Activated CD4-positive, alpha-beta T cell treated with anti-CD3 and anti-CD28 coated beads, Interleukin-2, amount 50 U/mL, for 4 hours (primary cell): ENCODE measurements at regions not wholly inside any gene's neighbourhood (a gene's known extent, or its start where the extent isn't known, plus 50 kb on each side); places are given as distances from the start of the nearest gene placed in this dataset.

ENCODE experiments used
- DNase-seq, 2 experiments: peaks; one replicate each; pipeline ENCODE4 v3.0.0-alpha.2; 2020

DNA sequence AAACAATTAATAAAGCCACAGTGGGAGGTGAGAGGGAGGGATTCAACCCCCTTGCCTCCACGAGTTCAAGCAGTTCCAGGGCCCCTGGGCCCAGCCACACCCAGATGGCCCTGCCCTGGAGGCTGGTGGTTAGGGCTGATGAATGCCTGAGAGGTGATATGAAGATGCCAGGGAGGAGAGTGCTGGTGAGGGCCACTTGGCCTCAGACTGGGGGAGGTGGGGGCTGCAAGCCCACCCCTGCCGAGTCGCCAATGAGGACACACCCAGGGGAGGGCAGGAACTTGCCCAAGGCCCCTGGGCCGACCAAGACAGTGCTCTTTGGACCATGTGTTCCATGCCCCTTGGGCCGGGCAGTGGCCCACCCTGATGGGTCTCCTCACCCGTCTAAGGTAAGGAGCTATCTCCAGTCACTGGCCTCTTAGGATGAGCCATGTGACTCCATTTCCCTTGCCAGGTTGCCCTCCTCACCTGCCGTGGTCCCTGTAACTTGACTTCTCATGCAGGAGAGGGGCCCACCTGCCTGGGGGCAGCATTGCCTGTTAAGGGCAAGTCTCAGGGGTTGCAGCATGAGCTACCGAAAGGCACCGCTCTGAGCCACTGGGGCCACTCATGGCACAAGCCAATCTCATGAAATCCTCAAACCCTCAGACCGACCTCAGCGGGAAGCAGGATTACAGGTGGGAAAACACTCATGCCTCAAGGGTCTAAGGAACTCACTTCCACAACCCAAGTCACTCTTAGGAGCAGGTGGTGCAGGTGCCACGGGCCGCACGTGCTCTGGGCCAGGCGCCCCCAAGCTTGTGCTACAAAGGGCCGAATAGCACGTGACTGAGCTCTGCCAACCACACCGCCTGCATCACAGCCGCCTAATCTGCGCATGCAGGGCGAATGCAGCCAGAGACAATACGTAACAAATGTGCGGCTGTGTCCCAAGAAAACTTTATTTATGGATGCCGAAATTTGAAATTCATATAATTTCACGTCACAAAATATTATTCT is 147.4 kb upstream of the MLN start:
- DNase-seq, result no peak

DNA sequence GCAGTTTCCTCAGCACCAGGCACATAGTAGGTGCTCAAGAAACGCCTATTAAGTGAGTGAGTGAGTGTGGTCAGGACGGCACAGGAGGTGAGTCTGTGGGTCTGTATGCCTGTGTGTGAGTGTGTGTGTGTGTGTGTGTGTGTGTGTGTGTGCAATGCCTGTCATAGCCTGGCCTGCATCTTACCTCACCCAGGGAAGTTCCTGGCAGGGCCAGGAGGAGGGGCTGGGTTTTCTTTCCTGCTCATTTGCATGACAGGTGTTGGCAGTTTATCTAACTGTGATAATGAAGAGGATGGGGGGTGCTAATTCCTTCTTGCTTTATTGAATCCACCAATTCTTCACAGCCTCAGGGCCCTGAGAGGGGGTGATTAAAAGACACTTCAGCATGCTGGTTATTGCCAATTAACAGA is 146.7 kb upstream of the MLN start:
- no peak for DNase-seq

DNA sequence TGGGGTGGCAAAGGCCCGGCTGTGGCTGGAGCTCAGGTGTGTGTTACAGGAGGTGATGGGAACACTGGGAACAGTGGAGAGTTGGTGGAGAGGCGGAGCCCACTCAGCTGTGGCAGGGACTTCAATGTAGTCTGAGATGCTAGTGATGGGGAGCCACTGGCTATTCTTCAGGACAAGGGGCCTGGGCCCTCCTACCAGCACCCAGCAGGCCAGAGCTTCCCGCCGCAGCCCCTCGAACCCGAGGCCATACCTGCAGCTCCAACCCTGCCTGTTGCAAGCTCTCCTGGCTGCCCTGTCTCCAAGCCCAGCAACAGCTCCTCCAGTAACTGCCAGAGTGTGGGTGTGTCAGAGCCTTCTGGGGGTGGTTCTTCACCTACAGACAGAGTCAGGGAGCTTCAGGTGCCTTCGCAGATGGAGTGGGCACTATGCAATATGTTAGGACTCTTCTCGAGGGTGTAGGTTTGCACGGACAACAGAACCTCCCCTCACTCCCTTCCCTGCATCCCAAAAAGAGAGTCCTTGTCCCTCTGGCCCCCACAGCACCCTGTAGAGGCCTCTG is 146.2 kb upstream of the MLN start:
- no peak for DNase-seq

DNA sequence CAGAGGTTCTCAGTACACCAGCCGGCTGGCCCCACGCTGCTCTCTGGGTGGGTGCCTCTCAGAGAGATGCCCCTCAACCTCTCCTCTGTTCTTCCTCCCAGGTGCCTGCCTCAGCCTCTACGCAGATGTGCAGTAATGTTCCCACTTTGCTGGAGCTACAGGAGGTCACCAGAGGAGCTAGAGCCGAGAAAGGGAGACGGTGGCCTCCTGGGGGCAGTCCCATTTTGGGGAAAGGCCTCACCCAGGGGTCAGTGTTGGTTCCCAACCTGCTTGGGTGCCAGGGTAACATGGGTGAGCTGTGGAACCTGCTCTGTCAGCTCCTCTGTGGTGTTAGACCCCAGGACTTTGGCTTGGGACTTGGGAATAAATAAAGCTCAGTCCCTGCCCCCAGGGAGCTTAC is 145.3 kb upstream of the MLN start:
- no peak for DNase-seq

DNA sequence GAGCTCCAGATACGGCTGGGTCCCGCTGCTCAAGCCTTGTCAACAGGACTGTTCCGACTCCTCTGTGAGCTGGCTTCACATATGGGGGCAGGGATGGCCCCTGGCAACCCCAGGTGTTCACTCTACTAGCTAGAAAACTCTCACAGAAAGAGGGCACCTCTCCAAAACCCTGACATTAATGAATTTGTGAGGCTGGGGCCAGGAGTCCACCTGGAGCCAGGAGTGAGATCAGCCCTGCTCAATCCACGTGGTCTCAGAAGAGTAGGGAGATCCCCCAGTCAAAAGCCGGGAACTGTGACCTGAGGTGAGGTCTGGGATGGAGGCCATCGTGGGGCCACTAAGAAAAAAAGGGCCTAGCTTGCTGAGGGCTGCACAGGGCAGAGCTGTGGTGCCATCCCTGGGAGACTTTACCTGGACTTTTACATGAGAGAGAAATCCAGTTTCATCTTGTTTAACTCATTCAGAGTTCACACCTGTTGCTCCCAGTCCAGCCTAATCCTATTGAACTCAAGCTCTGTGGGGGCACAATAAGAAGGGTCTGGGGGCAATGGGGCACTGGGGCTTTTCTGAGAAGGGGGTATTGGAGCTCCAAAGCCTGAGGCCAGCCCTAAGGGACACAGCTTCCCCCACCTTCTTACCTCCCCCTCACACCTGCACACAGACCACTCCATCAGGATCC is 144.3 kb upstream of the MLN start:
- no peak for DNase-seq

DNA sequence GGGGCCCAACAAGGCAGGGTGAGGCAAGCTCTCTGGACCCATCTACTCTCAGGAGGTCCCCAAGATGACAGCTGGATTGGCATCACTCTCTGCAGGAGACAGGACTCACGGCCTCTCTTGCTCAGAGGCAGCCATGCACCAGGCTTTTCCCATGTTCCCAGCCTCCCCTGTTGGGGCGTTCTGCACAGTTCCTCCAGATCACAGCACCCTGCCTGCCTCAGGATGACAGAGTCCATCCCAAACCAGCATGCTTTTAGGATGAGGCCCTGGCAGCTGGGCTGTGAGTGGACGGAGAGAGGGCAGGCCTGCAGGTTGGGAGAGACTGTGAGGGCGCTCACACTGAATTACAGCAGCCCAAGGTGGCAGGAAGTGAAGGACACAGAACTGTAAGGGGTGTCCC is 143.2 kb upstream of the MLN start:
- no peak for DNase-seq

DNA sequence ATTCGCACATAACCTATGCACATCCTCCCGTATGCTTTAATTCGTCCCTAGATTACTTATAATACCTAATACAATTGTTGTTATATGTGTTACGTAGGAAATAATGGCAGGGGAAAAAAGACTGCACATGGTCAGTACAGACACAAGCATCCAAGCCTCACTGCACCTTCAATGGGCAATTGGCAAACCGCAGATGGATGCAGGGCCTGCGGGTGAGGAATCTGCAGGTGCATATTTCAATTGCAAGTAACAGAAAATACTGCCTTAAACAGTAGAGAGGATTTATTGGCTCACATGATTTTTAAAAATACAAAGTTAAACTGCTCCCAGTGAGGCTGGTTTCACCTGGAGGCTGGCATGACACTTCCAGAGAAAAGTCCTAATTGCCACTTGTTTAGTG is 142.1 kb upstream of the MLN start:
- no peak for DNase-seq

DNA sequence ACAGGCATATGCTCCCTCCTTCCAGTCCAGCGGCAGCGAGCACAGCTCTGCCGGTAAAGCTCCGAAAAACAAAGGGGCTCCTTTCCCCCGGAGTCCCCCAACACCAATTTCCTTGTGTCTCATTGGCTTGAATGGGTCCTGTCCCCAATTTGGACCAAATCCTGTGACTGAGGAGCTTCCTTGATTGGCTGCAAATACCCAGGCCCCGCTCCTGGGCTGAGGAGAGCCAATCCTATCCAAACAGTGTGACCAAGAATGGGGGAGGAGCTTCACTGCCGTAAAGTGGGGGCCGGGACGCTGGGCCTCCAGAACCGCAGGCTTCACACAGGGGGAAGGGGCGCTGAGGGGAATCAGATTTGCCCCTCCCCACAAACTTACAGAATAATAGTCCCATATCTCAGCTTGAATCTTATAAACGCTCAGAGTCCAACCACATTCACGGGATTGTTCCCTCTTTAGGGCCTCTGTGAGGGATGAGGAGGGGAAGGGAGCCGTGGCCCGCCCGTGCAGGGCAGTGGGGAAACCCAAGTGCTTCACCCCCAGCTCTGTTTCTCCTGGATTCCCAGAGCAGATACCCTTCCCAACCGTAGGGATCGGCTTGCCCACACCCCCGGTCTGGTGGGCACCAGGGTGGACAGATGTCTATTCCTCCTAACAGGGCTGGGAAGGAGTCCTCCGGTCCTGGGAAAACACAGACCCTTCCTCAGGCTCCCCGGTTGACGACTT is 141.0 kb upstream of the MLN start:
- DNase-seq, result no peak

DNA sequence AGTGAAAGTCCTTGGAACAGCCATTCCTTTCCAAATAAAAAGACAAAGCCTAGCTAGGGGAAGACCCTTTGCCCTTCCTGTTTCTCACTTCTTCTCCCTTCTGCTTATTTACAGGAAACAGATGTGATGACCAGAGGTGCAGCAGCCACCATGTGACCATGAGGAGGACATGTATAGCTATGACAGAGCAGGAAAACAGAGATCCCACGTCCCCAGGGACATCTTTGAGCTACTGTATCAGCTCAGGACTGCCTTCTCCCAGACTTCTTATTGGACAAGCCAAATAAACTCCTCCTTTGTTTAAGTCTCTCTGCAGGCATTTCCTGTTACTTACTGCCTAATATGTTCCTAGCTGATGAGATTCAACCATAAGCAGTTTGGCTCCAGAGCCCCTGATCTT is 133.1 kb upstream of the MLN start:
- DNase-seq, result no peak

DNA sequence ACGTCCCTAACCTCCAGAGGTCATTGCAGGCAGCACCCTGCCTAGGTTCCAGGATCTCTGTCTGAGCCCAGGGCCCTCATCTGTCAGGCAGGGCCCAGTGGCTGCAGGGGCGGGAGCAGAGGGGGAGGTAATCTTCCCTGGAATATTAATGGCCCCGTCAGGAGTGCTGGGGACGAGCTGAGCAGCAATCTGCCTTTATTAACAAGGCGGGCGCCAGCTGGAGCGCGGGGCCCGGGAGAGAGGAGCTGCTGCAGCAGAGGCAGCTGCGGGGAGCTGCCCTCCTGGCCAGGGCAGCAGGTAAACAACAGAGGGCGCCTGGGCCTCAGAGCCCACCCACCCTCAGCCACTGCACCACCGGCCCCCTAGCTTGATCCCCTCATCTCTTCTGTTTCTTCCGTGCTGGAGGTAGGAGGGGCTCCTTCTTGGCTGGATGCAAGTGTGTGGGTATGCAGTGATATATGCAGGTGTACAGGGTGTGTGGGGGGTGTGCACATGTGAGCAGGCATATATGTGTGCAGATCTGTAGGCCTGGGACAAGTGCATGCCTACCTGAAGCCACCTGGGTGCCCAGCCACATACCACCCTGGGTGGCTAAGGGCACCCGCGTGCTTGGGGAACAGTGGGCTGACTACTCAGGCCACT is 131.8 kb upstream of the MLN start:
- no peak for DNase-seq

DNA sequence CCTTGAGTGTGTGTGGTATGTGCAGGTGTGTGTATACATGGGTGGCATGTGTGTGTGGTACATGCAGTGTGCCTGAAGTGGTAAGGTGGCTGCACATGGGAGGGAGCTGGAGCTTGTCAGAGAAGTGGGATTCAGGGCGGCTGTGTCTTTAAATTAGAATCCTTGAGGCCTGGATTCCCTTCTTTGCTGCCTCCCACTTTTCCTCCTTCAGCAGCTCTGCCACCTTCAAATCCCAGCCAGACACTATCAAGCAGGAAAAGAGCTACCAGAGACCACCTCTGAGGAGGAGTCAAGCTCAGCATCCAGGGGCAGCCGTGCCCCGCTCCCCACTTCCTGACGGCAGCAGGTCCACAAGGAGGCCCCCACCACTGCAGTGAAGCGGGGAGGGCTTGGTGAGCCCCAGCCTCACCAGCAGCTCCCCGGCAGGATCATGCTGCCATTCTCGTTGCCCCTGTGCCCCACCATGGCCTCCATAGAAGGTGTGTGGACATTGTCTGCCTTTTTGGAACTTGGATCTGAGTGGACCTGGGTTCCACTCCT is 131.0 kb upstream of the MLN start:
- DNase-seq, result no peak

DNA sequence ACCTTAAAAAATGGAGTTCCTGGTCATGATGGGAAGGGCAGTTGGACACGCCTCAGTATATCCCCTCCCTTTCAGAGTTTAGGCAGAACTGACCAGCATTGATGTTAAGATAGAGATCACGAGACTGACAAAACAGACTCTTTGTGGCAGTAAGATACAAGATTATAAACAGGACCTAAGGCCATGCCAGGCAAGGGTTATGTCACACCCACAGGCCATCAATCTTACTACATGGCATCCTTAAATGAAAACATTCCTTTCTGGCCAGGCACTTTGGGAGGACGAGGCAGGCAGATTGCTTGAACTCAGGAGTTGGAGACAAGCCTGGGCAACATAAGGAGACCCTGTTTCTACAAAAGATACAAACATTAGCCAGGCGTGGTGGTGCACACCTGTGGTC is 129.3 kb upstream of the MLN start:
- no peak for DNase-seq

DNA sequence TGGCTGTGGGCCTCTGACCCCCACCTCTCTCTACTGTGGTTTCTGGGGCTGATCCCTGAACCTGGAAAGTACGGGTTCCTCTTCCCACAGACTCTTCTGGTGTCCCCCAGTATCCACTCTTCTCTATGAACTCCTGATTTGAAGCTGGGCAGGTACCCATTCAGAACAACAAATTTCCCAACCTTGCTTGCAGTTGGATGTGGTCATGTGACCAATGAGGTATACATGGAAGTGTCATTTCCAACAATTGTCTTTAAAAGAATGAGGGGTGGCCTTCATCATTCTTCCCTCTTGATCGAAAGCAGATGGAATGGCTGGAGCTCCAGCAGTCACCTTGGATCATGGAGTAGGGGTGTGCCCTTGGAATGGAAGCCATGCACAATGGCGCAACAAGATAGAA is 128.0 kb upstream of the MLN start:
- DNase-seq, result no peak

DNA sequence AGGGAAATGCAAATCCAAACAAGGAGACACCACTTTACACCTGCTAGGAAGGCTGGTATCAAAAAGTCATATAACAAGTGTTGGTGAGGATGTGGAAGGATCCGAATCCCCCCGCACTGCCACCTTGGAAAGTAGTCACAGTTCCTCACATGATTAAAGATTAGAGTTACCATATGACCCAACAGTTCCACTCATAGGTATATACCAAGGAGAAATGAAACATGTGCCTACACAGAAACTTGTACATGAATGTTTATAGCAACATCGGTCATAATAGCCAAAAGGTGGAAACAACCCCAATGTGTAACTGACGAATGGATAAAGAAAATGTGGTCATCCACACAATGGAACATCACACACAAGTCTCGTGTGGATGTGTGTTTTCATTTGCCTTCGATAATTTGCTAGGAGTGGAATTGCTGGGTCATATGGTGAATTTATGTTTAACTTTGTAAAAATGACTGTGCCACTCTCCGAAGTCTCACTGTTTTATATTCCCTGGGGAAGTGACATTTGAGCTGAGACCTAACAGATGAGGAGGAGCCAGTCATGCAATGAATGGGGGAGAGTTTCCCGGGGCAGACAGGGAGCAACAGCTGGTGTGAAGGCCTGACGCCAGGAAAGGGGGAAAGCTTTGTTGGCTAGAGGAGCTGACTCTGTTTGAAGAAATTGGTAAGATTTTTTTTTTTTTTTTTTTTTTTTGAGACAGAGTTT is 125.9 kb upstream of the MLN start:
- DNase-seq, result no peak

DNA sequence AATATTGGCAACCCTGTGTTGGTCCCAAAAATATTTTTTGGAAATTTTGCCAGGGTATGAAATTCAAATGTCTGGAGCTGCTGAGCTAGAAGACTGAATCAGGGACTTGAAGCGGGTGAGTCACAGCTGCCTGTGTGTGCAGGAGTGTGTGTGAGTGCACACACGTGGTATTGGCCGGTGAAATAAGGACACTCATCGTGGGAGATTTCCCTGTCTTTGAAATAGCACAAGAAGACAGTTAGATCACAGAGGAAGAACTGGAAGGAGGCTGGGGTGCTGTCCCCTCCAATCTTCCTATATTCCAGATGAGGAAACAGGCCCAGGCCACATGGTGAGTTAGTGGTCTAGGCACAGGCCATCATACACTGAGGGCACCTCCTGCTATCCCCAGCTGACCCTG is 123.8 kb upstream of the MLN start:
- DNase-seq, result no peak

DNA sequence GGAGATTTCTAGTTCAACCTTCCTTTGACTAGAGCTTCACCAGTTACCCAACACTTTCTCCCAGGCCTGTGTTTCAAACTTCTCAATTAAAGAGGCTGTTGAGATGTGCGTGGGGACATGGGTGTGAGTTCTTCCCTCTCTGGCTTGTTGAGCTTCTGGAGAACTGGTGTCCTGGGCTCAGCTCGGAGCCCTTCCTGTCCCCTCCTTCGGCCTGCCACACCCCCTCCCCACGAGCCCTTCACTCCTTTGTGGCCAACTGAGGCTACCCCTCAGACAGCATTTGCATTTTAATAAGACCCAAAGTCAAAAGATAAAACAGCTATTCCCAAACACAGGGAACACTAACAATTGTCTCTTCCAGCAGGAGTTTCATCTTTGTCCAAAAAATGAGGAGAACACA is 123.3 kb upstream of the MLN start:
- no peak for DNase-seq

DNA sequence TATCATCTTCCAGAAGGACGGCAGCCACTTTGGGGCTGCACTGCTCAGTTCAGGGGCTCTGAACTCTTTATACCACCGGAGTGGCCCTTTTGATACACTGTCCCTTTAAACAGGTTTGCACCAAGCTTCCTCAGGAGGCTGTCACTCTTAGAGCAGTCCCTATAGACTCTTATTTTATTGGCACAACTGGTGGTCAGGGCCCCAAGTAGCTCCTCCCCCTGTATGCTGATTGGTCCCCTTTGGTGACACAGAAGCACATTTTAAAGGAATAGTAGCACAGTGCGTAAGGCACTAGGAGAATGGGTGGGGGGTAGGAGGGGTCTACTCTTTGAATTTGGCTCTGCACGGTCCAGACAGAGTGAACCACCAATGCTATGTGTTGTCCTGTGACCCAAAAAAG is 122.6 kb upstream of the MLN start:
- no peak for DNase-seq

DNA sequence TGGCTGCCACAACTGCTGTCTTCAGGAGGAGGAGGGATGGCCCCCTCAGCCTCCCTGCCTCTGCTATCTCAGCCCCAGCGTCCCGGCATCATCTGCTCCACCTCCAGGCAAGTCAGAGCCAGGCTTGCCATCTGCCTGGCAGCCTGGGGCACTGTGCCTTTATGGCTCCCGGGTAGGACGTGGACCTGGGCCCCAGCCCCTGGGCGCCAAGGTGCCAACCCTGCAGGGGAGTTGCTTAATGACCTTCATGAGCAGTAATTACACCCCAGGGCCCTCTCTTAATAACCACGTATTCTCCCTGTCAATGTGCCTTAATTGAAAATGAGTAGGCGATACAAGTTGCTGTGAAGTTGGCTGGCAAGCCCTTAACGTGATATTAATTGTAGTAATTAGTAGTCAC is 122.1 kb upstream of the MLN start:
- DNase-seq, result no peak

DNA sequence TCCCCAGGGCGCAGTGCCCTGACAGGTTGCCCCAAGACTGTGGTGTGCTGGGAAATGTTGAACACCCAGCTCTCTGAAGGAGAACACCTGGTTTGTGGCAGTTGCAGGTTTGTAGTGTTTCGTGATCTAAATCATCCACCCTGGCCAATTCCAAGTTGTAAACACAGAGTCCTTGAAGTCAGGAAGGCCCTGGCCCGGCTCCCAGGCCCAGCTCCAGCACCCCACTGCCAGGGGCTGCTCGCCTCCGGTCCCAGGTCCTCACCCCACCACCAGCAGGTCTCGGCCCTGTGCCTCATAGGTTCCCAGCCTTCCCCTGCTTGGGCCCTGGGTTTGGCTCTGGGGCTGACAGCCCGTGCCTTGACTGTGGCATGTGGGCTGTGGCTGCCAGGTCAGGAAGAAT is 121.4 kb upstream of the MLN start:
- DNase-seq, result no peak

DNA sequence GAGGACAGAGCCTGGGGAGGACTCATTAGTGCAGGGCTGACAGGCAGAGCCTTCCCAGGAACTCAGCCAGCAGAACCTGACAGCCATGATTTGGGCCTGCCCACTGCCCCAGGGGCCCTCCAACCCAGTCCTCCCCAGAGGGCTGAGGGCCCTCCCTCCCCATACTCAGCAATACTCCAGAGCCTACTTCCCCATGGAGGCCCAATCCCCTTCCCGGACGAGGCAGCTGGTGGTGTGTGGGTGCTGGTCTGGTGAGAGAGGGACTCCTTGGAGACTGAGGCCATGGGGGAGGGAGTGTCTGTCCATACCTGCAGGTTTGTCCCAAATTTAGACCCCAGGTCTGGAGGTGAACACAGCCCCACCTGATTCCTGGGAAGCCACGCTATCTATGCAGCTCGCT is 120.9 kb upstream of the MLN start:
- DNase-seq, result no peak

DNA sequence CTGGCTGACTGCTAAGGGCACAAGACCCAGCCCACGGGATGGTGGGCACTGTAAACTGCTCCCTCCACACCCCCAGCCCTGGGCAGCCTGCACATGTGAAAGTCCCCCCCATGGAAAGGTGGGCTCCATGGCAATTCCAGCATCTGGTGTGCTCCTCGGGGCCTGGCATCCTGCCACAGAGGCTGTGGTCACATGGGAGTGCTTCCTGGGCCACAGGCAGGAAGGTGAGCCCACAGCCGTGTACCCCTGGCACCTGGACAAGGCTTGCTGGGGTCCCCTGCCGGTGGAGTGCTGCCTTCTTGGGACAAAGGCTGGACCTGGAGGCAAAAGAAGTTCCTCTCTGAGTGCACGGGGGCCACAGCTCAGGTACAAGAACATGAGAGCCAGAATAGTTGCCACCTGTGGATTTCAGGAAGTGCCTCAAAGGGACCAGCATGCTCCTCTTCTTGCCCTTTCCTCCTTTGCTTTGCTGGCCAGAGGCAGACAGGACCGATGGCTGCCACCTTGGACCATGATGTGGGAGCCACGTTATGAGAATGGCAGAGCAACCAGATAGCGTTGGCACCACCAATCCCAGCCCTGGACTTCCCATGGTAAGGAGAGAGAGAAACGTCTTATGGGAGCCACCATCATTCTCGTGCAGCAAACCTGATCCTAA is 120.2 kb upstream of the MLN start:
- DNase-seq, result no peak
